Osteoblast (primary cell): ENCODE measurements at regions not wholly inside any gene's neighbourhood (a gene's known extent, or its start where the extent isn't known, plus 50 kb on each side); places are given as distances from the start of the nearest gene placed in this dataset.

Source experiments
- DNase-seq: peaks from one replicate; pipeline ENCODE4 v3.0.0; 2011; ENCODE audit warnings: low spot score, mixed read lengths; ENCODE audit not compliant: insufficient read length; ENCODE audit errors: missing footprints
- H2AFZ ChIP-seq: 2 replicates; pipeline ENCODE4 v1.6.0; 2011; ENCODE audit warnings: mild to moderate bottlenecking, low read length
- H3K27ac ChIP-seq: 2 replicates; pipeline ENCODE4 v1.5.1; 2011; ENCODE audit warnings: mild to moderate bottlenecking, low read depth, low read length, moderate library complexity
- H3K27me3 ChIP-seq: 2 replicates; pipeline ENCODE4 v1.6.0; 2012; ENCODE audit warnings: mild to moderate bottlenecking, control low read depth, inconsistent platforms, low read length, moderate library complexity; ENCODE audit not compliant: insufficient read depth
- H3K36me3 ChIP-seq: 2 replicates; pipeline ENCODE4 v1.5.1; 2011; ENCODE audit warnings: mild to moderate bottlenecking, low read length, control low read depth, moderate library complexity; ENCODE audit not compliant: insufficient read depth
- H3K4me1 ChIP-seq: 2 replicates; pipeline ENCODE4 v1.5.1; 2011; ENCODE audit warnings: mild to moderate bottlenecking, low read length, control low read depth, moderate library complexity; ENCODE audit not compliant: insufficient read depth
- H3K4me2 ChIP-seq: 2 replicates; pipeline ENCODE4 v1.6.0; 2011; ENCODE audit warnings: mild to moderate bottlenecking, low read length; ENCODE audit not compliant: insufficient read depth
- H3K4me3 ChIP-seq: fragments of 200-600 bp; sonication (generic); 3 replicates; pipeline ENCODE4 v1.5.1; 2012; ENCODE audit warnings: mild to moderate bottlenecking, low read length, inconsistent platforms; ENCODE audit not compliant: insufficient read depth
- H3K79me2 ChIP-seq: 2 replicates; pipeline ENCODE4 v1.6.0; 2012; ENCODE audit warnings: mild to moderate bottlenecking, low read length, control low read depth, inconsistent platforms; ENCODE audit not compliant: insufficient read depth
- H3K9me3 ChIP-seq: 2 replicates; pipeline ENCODE4 v1.5.1; 2011; ENCODE audit warnings: low read depth, low read length, control low read depth
- H4K20me1 ChIP-seq: 2 replicates; pipeline ENCODE4 v1.6.0; 2012; ENCODE audit warnings: mild to moderate bottlenecking, low read length, control low read depth; ENCODE audit not compliant: insufficient read depth
- TF ChIP-seq, protein P1 (sequence below): IDR thresholded peaks from 2 replicates; pipeline ENCODE4 v1.5.1; 2011; ENCODE audit warnings: mild to moderate bottlenecking, low read depth, low read length, moderate library complexity; ENCODE audit errors: extremely low read depth

GRCh38 chr10:124227988-124228387 is 134.6 kb upstream of the CHST15 start:
- no peak overlapping the region for H3K4me3 ChIP-seq
- H3K27ac ChIP-seq, result no peak overlapping the region
- H3K4me2 ChIP-seq, result no peak overlapping the region
- H3K79me2 ChIP-seq, result no peaks in the 10 kb centered on the region
- H4K20me1 ChIP-seq, result no peaks in the 10 kb centered on the region
- DNase-seq, result no peak
- no peak overlapping the region for H2AFZ ChIP-seq
- H3K36me3 ChIP-seq, result no peaks in the 10 kb centered on the region
- H3K4me1 ChIP-seq, result peaks cover 13% of the 10 kb centered on the region
- TF ChIP-seq, protein P1, sequence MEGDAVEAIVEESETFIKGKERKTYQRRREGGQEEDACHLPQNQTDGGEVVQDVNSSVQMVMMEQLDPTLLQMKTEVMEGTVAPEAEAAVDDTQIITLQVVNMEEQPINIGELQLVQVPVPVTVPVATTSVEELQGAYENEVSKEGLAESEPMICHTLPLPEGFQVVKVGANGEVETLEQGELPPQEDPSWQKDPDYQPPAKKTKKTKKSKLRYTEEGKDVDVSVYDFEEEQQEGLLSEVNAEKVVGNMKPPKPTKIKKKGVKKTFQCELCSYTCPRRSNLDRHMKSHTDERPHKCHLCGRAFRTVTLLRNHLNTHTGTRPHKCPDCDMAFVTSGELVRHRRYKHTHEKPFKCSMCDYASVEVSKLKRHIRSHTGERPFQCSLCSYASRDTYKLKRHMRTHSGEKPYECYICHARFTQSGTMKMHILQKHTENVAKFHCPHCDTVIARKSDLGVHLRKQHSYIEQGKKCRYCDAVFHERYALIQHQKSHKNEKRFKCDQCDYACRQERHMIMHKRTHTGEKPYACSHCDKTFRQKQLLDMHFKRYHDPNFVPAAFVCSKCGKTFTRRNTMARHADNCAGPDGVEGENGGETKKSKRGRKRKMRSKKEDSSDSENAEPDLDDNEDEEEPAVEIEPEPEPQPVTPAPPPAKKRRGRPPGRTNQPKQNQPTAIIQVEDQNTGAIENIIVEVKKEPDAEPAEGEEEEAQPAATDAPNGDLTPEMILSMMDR, result no peak
- H3K27me3 ChIP-seq, result peaks cover 6% of the 10 kb centered on the region
- H3K9me3 ChIP-seq, result no peaks in the 10 kb centered on the region

DNA sequence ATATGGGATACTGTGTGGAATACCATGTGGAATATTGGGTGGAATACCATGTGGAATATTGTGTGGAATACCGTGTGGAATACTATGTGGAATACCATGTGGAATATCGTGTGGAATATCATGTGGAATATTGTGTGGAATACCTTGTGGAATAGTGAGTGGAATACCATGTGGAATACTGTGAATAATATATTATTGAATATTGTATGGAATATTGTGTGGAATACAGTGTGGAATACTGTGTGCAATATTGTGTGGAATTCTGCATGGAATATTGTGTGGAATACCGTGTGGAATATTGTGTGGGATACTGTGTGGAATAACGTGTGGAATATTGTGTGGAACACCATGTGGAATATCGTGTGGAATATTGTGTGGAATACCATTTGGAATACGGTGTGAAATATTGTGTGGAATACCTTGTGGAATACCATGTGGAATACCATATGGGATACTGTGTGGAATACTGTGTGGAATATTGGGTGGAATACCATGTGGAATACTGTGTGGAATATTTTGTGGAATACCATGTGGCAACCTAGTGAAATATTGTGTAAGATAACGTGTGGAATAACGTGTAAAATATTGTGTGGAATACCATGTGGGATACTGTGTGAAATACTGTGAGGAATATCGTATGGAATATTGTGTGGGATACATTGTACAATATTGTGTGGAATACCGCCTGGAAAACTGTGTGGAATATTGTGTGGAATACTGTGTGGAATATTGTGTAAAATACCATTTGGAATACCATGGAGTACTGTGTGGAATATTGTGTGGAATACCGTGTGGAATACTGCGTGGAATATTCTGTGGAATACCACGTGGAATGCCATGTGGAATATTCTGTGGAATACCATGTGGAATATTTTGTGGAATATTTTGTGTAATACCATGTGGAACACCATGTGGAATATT is 133.9 kb upstream of the CHST15 start:
- H3K27ac ChIP-seq, result no peak overlapping the region
- no peaks in the 10 kb centered on the region for H3K79me2 ChIP-seq
- H3K27me3 ChIP-seq, result peaks cover 6% of the 10 kb centered on the region
- H3K36me3 ChIP-seq, result no peaks in the 10 kb centered on the region
- no peak overlapping the region for H3K4me2 ChIP-seq
- no peak overlapping the region for H3K4me3 ChIP-seq
- TF ChIP-seq, protein P1, result no peak
- peaks cover 13% of the 10 kb centered on the region for H3K4me1 ChIP-seq
- no peaks in the 10 kb centered on the region for H3K9me3 ChIP-seq
- H4K20me1 ChIP-seq, result no peaks in the 10 kb centered on the region
- no peak overlapping the region for H2AFZ ChIP-seq
- DNase-seq, result no peak

DNA sequence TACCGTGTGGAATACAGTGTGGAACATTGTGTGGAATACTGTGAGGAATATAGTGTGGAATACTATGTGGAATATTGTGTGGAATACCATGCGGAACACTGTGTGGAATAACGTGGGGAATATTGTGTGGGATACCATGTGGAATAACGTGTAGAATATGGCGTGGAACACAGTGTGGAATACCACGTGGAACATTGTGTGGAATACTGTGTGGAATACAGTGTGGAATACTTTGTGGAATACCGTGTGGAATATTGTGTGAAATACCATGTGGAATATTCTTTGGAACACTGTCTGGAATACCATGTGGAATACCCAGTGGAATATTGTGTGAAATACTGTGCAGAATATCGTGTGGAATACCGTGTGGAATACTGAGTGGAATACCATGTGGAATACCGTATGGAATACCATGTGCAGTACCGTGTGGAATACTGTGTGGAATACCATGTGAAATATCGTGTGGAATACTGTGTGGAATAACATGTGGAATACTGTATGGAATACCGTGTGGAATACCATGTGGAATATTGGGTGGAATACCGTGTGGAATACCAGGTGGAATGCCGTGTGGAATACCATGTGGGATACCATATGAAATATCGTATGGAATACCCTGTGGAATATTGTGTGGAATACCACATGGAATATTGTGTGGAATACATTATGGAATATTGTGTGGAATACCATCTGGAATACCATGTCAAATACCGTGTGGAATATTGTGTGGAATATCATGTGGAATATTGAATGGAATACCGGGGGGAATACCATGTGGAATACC is 133.1 kb upstream of the CHST15 start:
- no peak overlapping the region for H3K4me3 ChIP-seq
- peaks cover 17% of the 10 kb centered on the region for H3K4me1 ChIP-seq
- H3K36me3 ChIP-seq, result no peaks in the 10 kb centered on the region
- DNase-seq, result no peak
- H4K20me1 ChIP-seq, result no peaks in the 10 kb centered on the region
- TF ChIP-seq, protein P1, result no peak
- no peak overlapping the region for H3K4me2 ChIP-seq
- H2AFZ ChIP-seq, result no peak overlapping the region
- H3K79me2 ChIP-seq, result no peaks in the 10 kb centered on the region
- no peaks in the 10 kb centered on the region for H3K27me3 ChIP-seq
- no peak overlapping the region for H3K27ac ChIP-seq
- no peaks in the 10 kb centered on the region for H3K9me3 ChIP-seq
